Ovary (tissue), 3 donors: ENCODE measurements at regions not wholly inside any gene's neighbourhood (a gene's known extent, or its start where the extent isn't known, plus 50 kb on each side); places are given as distances from the start of the nearest gene placed in this dataset.

Experiments
- POLR2A ChIP-seq: fragments of 450-650 bp; IDR thresholded peaks from one replicate; pipeline ENCODE4 v1.6.1; 2017; ENCODE audit warnings: antibody characterized with exemption, mild to moderate bottlenecking, moderate library complexity
- TF ChIP-seq, protein P1 (sequence below), 3 donors: fragments of 450-650 bp in 2 of 3; fragments of 200-600 bp in 1 of 3; IDR thresholded peaks; one replicate each; pipeline versions ENCODE4 v1.5.1 to v1.8.0; 2016 to 2022; ENCODE audit warnings: antibody characterized with exemption in 3 of 3, mild to moderate bottlenecking in 1 of 3
- donor health status: DM: no; HTN: no; CAD: no.

DNA sequence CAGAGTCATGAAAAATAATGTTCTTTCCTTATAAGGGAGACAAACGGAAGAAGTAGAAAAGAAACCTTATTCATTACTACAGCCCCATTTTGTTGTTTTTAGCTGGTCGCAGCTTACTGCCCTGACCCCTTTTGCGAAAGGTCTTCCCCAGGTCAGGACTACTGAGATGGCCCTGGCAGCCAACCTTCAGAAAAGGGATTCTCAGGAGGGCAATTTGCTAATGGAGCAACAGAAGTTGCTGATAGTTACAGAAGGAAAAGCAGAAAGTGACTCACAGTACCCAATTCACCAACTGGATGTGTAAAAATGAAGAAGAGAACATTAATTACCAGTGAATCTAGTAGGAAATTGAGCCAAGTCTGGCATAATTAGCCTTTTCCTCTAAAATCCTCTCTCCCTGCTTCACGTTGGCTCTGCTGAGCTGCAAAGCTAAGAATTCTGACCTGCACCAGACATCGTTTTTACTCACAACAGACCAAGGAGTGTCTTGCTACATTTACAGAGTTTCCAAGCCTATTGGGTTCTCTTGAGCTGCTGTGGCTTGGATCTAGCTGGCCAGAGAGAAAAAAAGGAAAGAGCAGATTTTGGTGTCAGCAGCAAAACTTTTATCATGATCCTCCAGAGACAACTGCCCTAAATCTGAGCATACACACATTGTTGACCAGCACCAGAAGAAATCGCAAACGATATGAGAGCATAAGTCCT is 499.9 kb upstream of the FZD8 start:
- TF ChIP-seq POLR2A: no peak
- TF ChIP-seq, protein P1, sequence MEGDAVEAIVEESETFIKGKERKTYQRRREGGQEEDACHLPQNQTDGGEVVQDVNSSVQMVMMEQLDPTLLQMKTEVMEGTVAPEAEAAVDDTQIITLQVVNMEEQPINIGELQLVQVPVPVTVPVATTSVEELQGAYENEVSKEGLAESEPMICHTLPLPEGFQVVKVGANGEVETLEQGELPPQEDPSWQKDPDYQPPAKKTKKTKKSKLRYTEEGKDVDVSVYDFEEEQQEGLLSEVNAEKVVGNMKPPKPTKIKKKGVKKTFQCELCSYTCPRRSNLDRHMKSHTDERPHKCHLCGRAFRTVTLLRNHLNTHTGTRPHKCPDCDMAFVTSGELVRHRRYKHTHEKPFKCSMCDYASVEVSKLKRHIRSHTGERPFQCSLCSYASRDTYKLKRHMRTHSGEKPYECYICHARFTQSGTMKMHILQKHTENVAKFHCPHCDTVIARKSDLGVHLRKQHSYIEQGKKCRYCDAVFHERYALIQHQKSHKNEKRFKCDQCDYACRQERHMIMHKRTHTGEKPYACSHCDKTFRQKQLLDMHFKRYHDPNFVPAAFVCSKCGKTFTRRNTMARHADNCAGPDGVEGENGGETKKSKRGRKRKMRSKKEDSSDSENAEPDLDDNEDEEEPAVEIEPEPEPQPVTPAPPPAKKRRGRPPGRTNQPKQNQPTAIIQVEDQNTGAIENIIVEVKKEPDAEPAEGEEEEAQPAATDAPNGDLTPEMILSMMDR (IDR thresholded peaks at IDR 0.05): no peak
